GM21723 (cell line): ENCODE measurements at regions not wholly inside any gene's neighbourhood (a gene's known extent, or its start where the extent isn't known, plus 50 kb on each side); places are given as distances from the start of the nearest gene placed in this dataset.

Experiments
- ATAC-seq: cut with Tn5 transposase; IDR thresholded peaks from one replicate; pipeline ENCODE4 v1.9.1; 2021; ENCODE audit warnings: mild to moderate bottlenecking, moderate library complexity; ENCODE audit not compliant: unreplicated experiment

- no peak for ATAC-seq
Observed at GRCh38 chr2:22769497-22769896, 615.5 kb upstream of the KLHL29 start.

GRCh38 chr2:22784566-22784965 lies 600.4 kb upstream of the KLHL29 start:
- no peak for ATAC-seq

- ATAC-seq = no peak
Observed at GRCh38 chr2:22786817-22787216, 598.2 kb upstream of the KLHL29 start.

GRCh38 chr2:22787745-22788144 lies 597.2 kb upstream of the KLHL29 start:
- ATAC-seq = no peak

GRCh38 chr2:22788749-22789327 lies 596.1 kb upstream of the KLHL29 start:
- no peak for ATAC-seq

- ATAC-seq = no peak
Observed at GRCh38 chr2:22795287-22795866, 589.6 kb upstream of the KLHL29 start.

- ATAC-seq = no peak
Observed at GRCh38 chr2:22798386-22798785, 586.6 kb upstream of the KLHL29 start.

- ATAC-seq = no peak
Observed at GRCh38 chr2:22800412-22800811, 584.6 kb upstream of the KLHL29 start.

- no peak for ATAC-seq
Observed at GRCh38 chr2:22801071-22801470, 583.9 kb upstream of the KLHL29 start.

GRCh38 chr2:22801970-22802369 lies 583.0 kb upstream of the KLHL29 start:
- no peak for ATAC-seq

GRCh38 chr2:22807872-22808271 lies 577.1 kb upstream of the KLHL29 start:
- ATAC-seq = no peak

GRCh38 chr2:22810602-22811001 lies 574.4 kb upstream of the KLHL29 start:
- no peak for ATAC-seq

- no peak for ATAC-seq
Observed at GRCh38 chr2:22812065-22812680, 572.8 kb upstream of the KLHL29 start.

- no peak for ATAC-seq
Observed at GRCh38 chr2:22817197-22817596, 567.8 kb upstream of the KLHL29 start.

- ATAC-seq = no peak
Observed at GRCh38 chr2:22821458-22821857, 563.5 kb upstream of the KLHL29 start.

GRCh38 chr2:22822835-22823234 lies 562.1 kb upstream of the KLHL29 start:
- ATAC-seq = no peak

- no peak for ATAC-seq
Observed at GRCh38 chr2:22824618-22825017, 560.4 kb upstream of the KLHL29 start.

GRCh38 chr2:22826703-22827102 lies 558.3 kb upstream of the KLHL29 start:
- ATAC-seq = no peak

GRCh38 chr2:22829791-22830190 lies 555.2 kb upstream of the KLHL29 start:
- no peak for ATAC-seq

GRCh38 chr2:22832196-22832595 lies 552.8 kb upstream of the KLHL29 start:
- ATAC-seq = no peak

- no peak for ATAC-seq
Observed at GRCh38 chr2:22838461-22838860, 546.5 kb upstream of the KLHL29 start.

GRCh38 chr2:22842205-22842869 lies 542.6 kb upstream of the KLHL29 start:
- no peak for ATAC-seq
